Loucy (cell line): ENCODE measurements at regions not wholly inside any gene's neighbourhood (a gene's known extent, or its start where the extent isn't known, plus 50 kb on each side); places are given as distances from the start of the nearest gene placed in this dataset.

Experiments used
- EZH2phosphoT487 ChIP-seq: fragments of 200-600 bp; IDR thresholded peaks from 2 replicates; pipeline ENCODE4 v1.6.1; 2018; ENCODE audit warnings: antibody characterized with exemption, mild to moderate bottlenecking, moderate library complexity, borderline replicate concordance
- TF ChIP-seq, protein P1 (sequence below): fragments of 200-600 bp; sonication (generic); conservative IDR thresholded peaks from 2 replicates; pipeline ENCODE4 v1.5.1; 2014; ENCODE audit warnings: mild to moderate bottlenecking, antibody characterized with exemption, low read length

DNA sequence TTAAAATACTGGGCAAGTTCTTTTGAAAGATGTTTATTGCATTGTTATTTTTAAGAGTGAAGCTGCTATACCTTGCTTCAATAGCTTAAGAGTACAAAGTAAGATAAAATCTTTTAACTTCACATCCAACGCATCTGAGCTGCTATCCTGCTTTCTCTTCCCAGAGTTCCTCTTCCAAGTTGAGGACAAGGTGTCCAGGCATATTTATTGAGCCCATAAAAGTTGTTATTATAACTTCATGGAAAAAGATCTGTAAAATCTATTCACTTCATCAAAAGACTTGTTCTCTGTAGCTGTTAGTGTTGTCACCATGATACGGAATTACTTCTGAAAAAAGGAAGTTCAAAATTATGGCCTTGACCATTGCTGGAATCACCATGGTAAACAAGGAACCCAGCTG is 306.2 kb upstream of the ELAVL2 start:
- TF ChIP-seq, protein P1, sequence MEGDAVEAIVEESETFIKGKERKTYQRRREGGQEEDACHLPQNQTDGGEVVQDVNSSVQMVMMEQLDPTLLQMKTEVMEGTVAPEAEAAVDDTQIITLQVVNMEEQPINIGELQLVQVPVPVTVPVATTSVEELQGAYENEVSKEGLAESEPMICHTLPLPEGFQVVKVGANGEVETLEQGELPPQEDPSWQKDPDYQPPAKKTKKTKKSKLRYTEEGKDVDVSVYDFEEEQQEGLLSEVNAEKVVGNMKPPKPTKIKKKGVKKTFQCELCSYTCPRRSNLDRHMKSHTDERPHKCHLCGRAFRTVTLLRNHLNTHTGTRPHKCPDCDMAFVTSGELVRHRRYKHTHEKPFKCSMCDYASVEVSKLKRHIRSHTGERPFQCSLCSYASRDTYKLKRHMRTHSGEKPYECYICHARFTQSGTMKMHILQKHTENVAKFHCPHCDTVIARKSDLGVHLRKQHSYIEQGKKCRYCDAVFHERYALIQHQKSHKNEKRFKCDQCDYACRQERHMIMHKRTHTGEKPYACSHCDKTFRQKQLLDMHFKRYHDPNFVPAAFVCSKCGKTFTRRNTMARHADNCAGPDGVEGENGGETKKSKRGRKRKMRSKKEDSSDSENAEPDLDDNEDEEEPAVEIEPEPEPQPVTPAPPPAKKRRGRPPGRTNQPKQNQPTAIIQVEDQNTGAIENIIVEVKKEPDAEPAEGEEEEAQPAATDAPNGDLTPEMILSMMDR = no peak
- no peak for TF ChIP-seq EZH2phosphoT487
